HEK293 (cell line): ENCODE measurements at regions not wholly inside any gene's neighbourhood (a gene's known extent, or its start where the extent isn't known, plus 50 kb on each side); places are given as distances from the start of the nearest gene placed in this dataset.
"Not testable (repeated sequence)": the region's sequence is repeated elsewhere in the genome, so short reads cannot be mapped to it uniquely, and the experiment has no call there.

Experiments used
- CTCF ChIP-seq: fragments of 450-650 bp; formaldehyde crosslinking; IDR thresholded peaks from 2 replicates; pipeline ENCODE4 v1.5.1; 2016; ENCODE audit warnings: missing biosample characterization, missing genetic modification characterization
- KLF8 ChIP-seq: fragments of 450-650 bp; formaldehyde crosslinking; IDR thresholded peaks from 2 replicates; pipeline ENCODE4 v1.5.1; 2016; ENCODE audit warnings: missing biosample characterization, missing genetic modification characterization
- YY1 ChIP-seq: fragments of 450-650 bp; formaldehyde crosslinking; IDR thresholded peaks from 2 replicates; pipeline ENCODE4 v1.5.1; 2018; ENCODE audit warnings: missing biosample characterization, missing genetic modification characterization
- ZBTB10 ChIP-seq: fragments of 450-650 bp; formaldehyde crosslinking; IDR thresholded peaks from 2 replicates; pipeline ENCODE4 v1.5.1; 2016; ENCODE audit warnings: missing biosample characterization, missing genetic modification characterization
- ZBTB44 ChIP-seq: fragments of 450-650 bp; IDR thresholded peaks from 2 replicates; pipeline ENCODE4 v1.5.1; 2018; ENCODE audit warnings: missing biosample characterization, mild to moderate bottlenecking, missing genetic modification characterization
- ZNF10 ChIP-seq: fragments of 450-650 bp; formaldehyde crosslinking; IDR thresholded peaks from 2 replicates; pipeline ENCODE4 v1.5.1; 2017; ENCODE audit warnings: missing biosample characterization, missing genetic modification characterization
- ZNF354C ChIP-seq: fragments of 450-650 bp; formaldehyde crosslinking; IDR thresholded peaks from 2 replicates; pipeline ENCODE4 v1.5.1; 2016; ENCODE audit warnings: missing biosample characterization, missing genetic modification characterization, low read depth, borderline replicate concordance
- ZNF423 ChIP-seq: fragments of 450-650 bp; formaldehyde crosslinking; IDR thresholded peaks from 2 replicates; pipeline ENCODE4 v1.5.1; 2016; ENCODE audit warnings: missing biosample characterization, missing genetic modification characterization
- ZNF488 ChIP-seq: fragments of 450-650 bp; formaldehyde crosslinking; IDR thresholded peaks from 2 replicates; pipeline ENCODE4 v1.5.1; 2016; ENCODE audit warnings: missing biosample characterization, missing genetic modification characterization
- ZNF580 ChIP-seq: fragments of 450-650 bp; formaldehyde crosslinking; IDR thresholded peaks from 2 replicates; pipeline ENCODE4 v1.5.1; 2016; ENCODE audit warnings: missing biosample characterization, missing genetic modification characterization
- ZNF610 ChIP-seq: fragments of 450-650 bp; formaldehyde crosslinking; IDR thresholded peaks from 2 replicates; pipeline ENCODE4 v1.5.1; 2016; ENCODE audit warnings: missing biosample characterization, missing genetic modification characterization, borderline replicate concordance
- ZNF776 ChIP-seq: fragments of 450-650 bp; formaldehyde crosslinking; IDR thresholded peaks from 2 replicates; pipeline ENCODE4 v1.5.0; 2017; ENCODE audit warnings: missing biosample characterization, missing genetic modification characterization, borderline replicate concordance
- ZSCAN30 ChIP-seq: fragments of 450-650 bp; IDR thresholded peaks from 2 replicates; pipeline ENCODE4 v1.5.1; 2018; ENCODE audit warnings: missing biosample characterization, mild to moderate bottlenecking, missing genetic modification characterization, moderate library complexity

- not testable (repeated sequence) for TF ChIP-seq ZNF354C (tag by site-specific recombination); YY1; ZNF610 (tag by site-specific recombination); KLF8 (tag by site-specific recombination); CTCF (tag by site-specific recombination); ZBTB44 (tag by site-specific recombination); ZNF580; ZSCAN30; ZNF10; ZBTB10 (tag by site-specific recombination); ZNF488; ZNF423 (tag by site-specific recombination); ZNF776 (tag by site-specific recombination)
Measured at GRCh38 chr3:147245022-147245421, 161.3 kb downstream of the ZIC4 start.
